ENCODE measurements at regions not wholly inside any gene's neighbourhood (a gene's known extent, or its start where the extent isn't known, plus 50 kb on each side); places are given as distances from the start of the nearest gene placed in this dataset.

GRCh38 chr5:67807439-67807888 lies 408.1 kb upstream of the PIK3R1 start:
- Histone ChIP-seq H3F3A (replicated peaks; ENCODE audit: insufficient read depth) (no peaks in the 10 kb centered on the region), H2AFZ (ENCODE audit: low read depth) (no peak overlapping the region), H3K36me3 (replicated peaks in 1 of 2; ENCODE audit: control insufficient read depth in 1 of 2, insufficient read depth in 2 of 2, low read length in 1 of 2) (no peaks in the 10 kb centered on the region), H4K20me1 (ENCODE audit: insufficient read depth) (no peaks in the 10 kb centered on the region), H3K27ac (ENCODE audit: low read depth in 2 of 2, low read length in 1 of 2) (no peak overlapping the region), H3K9ac (no peak overlapping the region), H3K9me2 (no peaks in the 10 kb centered on the region), H3K79me2 (ENCODE audit: insufficient read depth) (no peaks in the 10 kb centered on the region), H3K4me2 (no peak overlapping the region), H3K9me3 (no peaks in the 10 kb centered on the region), H3K4me3 (ENCODE audit: low read depth in 2 of 2, low read length in 1 of 2) (no peak overlapping the region), H3K4me1 (ENCODE audit: control insufficient read depth in 1 of 2, insufficient read depth in 2 of 2, low read depth in 1 of 2, low read length in 1 of 2) (no peaks in the 10 kb centered on the region), H3K27me3 (ENCODE audit: insufficient read depth) (no peaks in the 10 kb centered on the region)
- TF ChIP-seq SMC3 (IDR thresholded peaks at IDR 0.05; ENCODE audit: low read depth, low read length), result no peak
- POLR2A ChIA-PET, result no interaction called here
- no peak for DNase-seq
- CTCF ChIA-PET, result interaction anchor here (1.1 kb wide), 1 partner anchor 36 kb away, joined by 3 read pairs; no protein-coding TSS in a partner anchor
- WGBS (ENCODE audit: low lambda C conversion rate), result 75% methylated on average over 1 of the region's 1 CpG

- 54% methylated on average over 5 of the region's 5 CpGs for WGBS (ENCODE audit: low lambda C conversion rate)
- ChIA-PET CTCF (interaction anchor here (1.1 kb wide), 1 partner anchor 36 kb away, joined by 3 read pairs; no protein-coding TSS in a partner anchor), POLR2A (no interaction called here)
Observed at GRCh38 chr5:67806654-67807438, 408.7 kb upstream of the PIK3R1 start.

More at GRCh38 chr5:67806654-67807438, 408.7 kb upstream of the PIK3R1 start:
- Histone ChIP-seq H3K36me3 (replicated peaks in 1 of 2; ENCODE audit: control insufficient read depth in 1 of 2, insufficient read depth in 2 of 2, low read length in 1 of 2) (no peaks in the 10 kb centered on the region), H3K4me2 (no peak overlapping the region), H3K4me3 (ENCODE audit: low read depth in 2 of 2, low read length in 1 of 2) (no peak overlapping the region), H2AFZ (ENCODE audit: low read depth) (no peak overlapping the region), H4K20me1 (ENCODE audit: insufficient read depth) (no peaks in the 10 kb centered on the region), H3K9ac (no peak overlapping the region), H3K4me1 (ENCODE audit: control insufficient read depth in 1 of 2, insufficient read depth in 2 of 2, low read depth in 1 of 2, low read length in 1 of 2) (no peaks in the 10 kb centered on the region), H3K27ac (ENCODE audit: low read depth in 2 of 2, low read length in 1 of 2) (no peak overlapping the region), H3F3A (replicated peaks; ENCODE audit: insufficient read depth) (no peaks in the 10 kb centered on the region), H3K9me3 (no peaks in the 10 kb centered on the region), H3K79me2 (ENCODE audit: insufficient read depth) (no peaks in the 10 kb centered on the region), H3K9me2 (no peaks in the 10 kb centered on the region), H3K27me3 (ENCODE audit: insufficient read depth) (no peaks in the 10 kb centered on the region)
- no peak for TF ChIP-seq RFX5 (IDR thresholded peaks at IDR 0.05; ENCODE audit: low read length)
- no peak for TF ChIP-seq NRF1 (IDR thresholded peaks at IDR 0.05; ENCODE audit: low read depth, low read length)
- TF ChIP-seq MAX (IDR thresholded peaks at IDR 0.05; ENCODE audit: low read depth), result no peak
- TF ChIP-seq SMC3 (IDR thresholded peaks at IDR 0.05; ENCODE audit: low read depth, low read length), result no peak
- TF ChIP-seq YY1 (IDR thresholded peaks at IDR 0.05; ENCODE audit: low read depth), result no peak
- TF ChIP-seq MXI1 (IDR thresholded peaks at IDR 0.05; ENCODE audit: low read depth, low read length), result no peak
- TF ChIP-seq TEAD4 (IDR thresholded peaks at IDR 0.05; ENCODE audit: borderline replicate concordance, insufficient read depth), result no peak
- TF ChIP-seq GABPA (IDR thresholded peaks at IDR 0.05; ENCODE audit: low read depth), result no peak
- no peak for TF ChIP-seq NFIC (IDR thresholded peaks at IDR 0.05; ENCODE audit: borderline replicate concordance)
- no peak for TF ChIP-seq FOXM1 (IDR thresholded peaks at IDR 0.05; ENCODE audit: low read depth)
- TF ChIP-seq CHD2 (IDR thresholded peaks at IDR 0.05; ENCODE audit: low read length, partially characterized antibody), result no peak
- TF ChIP-seq USF1 (IDR thresholded peaks at IDR 0.05; ENCODE audit: borderline replicate concordance, low read depth), result no peak
- TF ChIP-seq FOSL2 (IDR thresholded peaks at IDR 0.05; ENCODE audit: borderline replicate concordance, low read depth), result no peak
- no peak for TF ChIP-seq RXRA (IDR thresholded peaks at IDR 0.05; ENCODE audit: borderline replicate concordance, low read depth)
- no peak for TF ChIP-seq MEF2A (IDR thresholded peaks at IDR 0.05; ENCODE audit: borderline replicate concordance, low read depth)
- TF ChIP-seq EZH2phosphoT487 (IDR thresholded peaks at IDR 0.05; ENCODE audit: borderline replicate concordance, low read depth), result no peak
- DNase-seq, result peak; percentile 2
